Activated T-cell treated with anti-CD3 and anti-CD28 coated beads for 1 hour (primary cell): ENCODE measurements at regions not wholly inside any gene's neighbourhood (a gene's known extent, or its start where the extent isn't known, plus 50 kb on each side); places are given as distances from the start of the nearest gene placed in this dataset.

Experiments used
- DNase-seq: peaks from one replicate; pipeline ENCODE4 v3.0.0-alpha.2; 2020; ENCODE audit warnings: low read depth

DNA sequence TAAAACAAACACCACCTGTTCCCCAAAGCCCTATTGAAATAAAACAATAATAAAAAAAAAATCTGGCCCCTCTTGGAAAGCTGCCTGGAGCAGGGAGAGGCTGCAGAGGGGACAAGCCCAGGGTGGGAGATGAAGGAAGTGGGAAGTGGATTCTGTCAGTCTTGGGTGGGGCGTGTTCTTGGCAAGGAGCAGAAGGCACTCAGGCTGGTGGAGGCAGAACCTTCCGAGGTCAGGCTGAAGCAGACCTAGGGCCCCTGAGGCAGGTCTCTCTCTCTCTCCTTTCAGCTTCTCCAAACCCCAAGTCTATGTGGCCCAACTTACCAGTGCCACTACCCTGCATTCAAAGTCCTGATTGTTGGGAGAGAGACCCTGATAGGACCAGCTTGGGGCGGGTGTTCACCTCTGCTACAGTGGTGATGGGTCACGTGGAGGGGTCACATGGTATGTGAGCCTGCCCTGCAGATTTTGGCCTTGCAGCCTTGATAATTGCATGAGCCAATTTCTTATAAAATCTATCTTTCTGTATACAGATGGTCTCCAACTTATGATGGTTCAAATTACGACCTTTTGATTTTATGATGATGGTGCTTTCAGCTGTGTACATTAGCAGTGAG lies 145.4 kb upstream of the C1orf174 start:
- DNase-seq: no peak

DNA sequence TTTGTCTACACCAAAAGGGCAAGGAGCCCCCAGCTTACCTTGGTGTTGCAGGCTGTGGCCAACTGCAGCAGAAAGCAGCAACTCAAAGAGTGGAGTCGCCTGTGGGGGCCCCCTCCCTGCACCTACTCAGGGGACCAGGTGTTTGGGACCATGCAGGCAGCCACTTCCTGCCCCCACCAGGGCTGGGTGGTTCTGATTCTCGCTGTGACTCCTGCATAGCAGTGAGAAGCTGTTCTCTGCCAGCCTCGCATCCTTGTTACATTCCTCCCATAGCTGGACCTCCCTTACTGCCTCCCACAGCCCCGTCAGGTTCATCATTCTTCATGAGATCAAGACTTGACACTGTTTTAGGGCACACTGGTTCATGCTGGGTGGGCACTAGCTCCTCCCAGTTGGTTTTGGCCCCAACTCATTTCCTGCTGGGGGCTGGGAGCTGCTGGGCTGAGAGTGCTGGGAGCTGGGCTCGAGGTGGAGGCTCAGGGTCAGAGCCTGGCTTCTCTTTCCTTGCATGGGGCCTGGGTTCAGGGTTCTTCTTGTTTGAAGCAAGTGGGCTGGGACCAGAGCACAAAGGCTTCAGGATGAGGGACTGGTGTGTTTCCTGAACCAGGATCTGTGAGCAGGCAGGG lies 146.9 kb upstream of the C1orf174 start:
- no peak for DNase-seq

DNA sequence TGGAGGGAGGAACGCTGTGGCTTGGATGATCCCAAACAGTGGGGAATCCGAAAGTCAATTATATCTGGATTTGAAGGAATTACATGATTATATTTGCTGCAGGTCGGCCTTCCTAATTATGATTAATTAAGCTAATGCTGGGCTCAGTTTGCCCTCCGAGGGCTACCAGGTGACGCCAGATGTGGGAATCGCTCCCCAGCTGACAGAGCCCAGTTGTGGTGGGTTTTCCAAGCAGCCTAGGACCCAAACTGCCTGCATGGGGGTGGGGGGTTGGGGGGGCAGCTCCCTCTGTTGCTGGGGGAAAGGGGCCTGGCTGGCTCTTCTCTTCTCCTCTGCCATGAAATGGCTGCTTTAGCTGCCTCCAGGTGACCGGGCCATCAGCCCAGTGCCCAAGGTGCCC lies 147.6 kb upstream of the C1orf174 start:
- DNase-seq: no peak

DNA sequence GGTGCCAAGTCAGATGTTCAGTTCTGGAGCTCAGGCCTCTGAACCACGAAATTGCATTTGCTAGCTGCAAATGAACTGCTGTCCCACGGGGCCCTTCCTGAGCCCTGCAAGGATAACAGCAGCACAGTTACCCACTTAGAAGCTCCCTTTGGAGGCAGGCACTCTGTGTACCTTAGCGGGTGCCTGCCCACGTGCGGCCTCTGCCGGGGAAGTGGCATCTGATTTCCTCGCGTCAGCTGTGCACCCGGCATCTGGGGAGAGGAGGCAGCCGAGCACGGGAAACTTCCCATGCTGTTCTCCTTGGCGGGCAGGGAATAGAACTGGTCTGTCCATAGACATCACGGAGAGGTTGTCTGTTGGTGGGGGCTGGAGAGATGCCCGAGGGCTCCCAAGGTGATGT lies 148.0 kb upstream of the C1orf174 start:
- DNase-seq: no peak

DNA sequence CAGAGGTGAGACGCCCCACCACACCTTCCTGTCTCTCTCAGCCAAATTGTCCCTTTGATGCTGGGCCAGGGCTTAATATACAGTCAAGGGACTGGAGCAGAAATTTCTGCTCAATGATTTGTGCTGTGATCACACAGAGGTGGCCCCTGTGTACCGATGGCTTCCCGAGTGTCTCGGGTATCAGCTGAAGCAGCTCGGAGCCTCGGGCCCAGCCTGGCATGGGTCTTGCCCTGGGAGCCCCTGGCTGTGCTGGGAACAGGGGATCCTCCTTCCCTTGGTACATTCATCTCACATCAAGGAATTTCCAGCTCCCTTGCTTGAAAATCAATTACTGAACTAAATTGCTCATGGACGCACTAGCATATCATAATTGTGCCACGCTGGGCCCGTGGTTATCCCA lies 148.8 kb upstream of the C1orf174 start:
- DNase-seq: no peak

DNA sequence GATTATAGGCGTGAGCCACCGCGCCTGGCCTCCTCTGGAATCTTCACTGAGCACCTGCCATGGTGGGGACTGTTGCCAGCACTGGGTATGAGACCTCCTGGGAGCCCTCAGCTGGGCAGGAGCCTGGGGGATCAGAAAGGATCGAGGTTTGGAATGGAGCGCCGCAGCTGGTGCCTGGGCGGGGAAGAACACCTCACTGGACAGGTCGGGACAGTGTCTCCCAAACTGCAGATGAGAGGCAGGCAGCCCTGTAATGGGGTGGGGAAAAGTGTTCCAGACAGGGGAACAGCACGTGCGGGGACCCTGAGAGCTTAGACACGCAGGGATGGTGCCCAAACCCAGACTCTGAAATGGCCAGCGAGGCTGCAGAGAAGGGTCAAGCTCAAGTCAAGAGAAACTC lies 150.9 kb upstream of the C1orf174 start:
- no peak for DNase-seq

DNA sequence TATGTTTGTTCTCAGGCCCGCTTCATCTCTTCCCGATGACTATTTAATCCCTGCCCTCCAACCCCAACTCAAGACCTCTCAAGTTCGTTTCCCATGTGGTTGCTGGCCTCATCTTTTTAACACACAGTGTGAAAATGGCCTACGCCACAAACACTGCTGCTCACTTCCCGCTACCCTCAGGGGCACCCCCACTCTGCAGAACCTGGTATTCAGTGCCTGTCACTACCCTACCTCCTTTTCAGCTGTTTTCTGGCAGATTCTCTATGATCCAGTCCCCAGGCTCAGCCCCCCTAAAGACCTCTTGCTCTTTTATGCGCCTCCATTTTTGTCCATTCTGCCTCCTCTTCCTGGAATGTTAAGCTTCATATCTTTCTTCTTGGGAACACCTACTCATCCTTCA lies 152.6 kb upstream of the C1orf174 start:
- no peak for DNase-seq

DNA sequence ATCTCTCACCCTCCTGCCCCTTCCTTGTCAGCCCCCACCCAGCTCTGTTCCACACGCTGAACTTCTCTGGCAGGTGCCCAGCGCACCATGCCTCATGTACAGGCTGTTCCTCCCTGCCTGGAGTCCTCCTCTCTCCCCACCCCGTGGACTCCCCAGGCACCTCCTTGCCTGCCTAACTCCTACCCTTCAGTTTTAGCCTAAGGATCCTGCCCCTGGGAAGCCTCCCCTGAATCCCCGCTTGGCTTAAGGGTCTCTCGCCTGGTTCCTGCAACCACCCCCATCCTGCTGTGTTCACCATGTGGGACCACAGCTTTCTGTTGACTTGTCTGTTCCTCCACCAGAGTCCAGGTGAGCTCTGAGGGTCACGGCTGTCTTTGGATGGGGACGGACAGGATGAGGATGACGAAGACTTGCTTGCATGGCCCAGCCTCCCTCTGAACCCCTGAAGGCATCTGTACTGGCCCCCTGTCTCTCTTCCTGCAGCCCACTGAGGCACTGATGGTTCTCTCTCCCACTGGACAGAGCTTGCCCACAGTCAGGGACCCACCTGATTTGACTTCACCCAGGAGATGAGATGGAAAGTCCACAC lies 153.2 kb upstream of the C1orf174 start:
- no peak for DNase-seq

DNA sequence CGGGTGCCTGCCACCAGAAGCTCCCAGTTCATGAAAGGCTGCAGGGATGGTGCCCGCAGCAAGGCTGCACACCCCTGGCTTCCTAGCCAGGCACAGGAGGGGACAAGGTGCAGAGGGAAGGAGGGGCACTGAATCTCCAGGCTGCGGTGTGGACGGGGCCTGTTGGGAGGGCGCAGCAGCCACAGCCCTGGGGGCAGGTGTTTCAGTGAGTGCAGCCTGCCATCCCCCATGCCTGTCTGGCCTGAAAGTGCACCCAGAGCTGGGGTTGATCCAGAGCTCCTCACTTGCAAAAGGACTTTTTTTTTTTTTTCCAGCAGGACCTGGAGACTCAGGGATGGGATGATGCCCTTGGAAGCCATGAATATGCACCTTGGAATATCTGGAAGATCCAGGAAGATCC lies 153.7 kb upstream of the C1orf174 start:
- no peak for DNase-seq

DNA sequence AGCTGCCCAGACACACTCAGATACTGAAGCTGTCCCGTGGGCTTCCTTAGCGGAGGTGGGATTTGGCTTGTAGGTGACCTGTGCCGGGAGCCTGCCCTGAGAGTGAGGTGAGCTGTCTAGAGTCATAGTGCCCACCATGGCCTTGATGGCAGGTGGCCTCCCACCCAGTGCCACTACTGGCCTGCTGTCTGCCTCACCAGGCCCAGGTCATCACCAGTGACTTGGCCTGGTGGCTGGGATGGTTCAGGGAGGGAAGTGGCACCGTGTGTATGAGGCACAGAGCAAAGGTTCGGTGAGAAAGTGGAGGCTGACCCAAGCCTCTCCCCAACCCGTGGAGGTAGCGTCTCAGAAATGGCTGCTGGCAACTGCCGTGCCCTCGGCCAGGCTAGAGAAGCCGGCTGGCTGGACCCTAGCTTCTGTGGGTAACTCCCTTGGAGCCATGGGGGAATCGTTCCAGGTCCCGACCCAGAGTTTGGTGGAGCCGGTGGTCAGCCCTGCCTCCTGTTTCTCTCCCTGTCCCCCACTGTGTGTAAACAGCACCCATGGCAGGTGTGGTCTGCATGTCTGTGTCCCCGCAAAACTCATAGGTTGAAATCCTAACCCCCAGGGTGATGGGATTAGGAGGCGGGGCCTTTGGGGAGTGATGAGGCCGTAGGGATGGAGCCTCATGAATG lies 155.4 kb upstream of the C1orf174 start:
- no peak for DNase-seq

DNA sequence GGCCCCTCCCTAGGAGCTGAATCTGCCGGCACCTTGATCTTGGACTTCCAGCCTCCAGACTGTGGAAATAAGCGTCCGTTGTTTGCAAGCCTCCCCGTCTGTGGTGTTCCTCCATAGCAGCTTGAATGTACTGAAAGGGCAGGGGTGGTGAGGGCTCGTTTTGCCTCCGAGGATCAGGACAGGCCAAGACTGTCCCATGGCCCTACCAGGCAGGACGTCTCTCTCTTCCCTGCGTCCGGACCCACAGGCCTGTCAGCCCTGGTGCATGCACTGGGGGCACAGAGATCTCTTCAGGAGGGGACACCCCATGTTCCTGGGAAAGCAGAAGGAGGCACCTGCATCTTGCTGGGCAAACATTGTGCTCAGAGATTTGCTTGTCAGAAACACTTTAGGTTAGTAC lies 156.3 kb upstream of the C1orf174 start:
- DNase-seq: no peak

DNA sequence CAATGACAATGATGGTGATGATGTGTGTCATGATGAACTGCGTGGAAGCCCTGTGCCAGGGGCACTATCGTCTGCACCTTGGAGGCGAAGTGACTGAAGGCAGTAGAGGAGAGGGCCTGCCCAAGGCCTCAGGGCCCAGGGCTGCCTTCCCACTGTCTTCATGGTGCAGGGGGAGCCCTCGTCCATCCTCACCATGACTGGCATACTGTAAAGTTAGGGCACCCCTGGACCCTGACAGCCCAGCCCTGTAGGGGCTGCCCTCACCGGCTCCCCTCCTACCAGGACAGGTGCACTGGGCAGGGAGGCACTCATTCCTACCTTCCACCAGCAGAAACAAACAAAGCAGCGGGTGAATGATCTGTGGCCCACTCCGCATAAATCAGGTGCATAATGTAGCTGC lies 156.9 kb upstream of the C1orf174 start:
- no peak for DNase-seq

DNA sequence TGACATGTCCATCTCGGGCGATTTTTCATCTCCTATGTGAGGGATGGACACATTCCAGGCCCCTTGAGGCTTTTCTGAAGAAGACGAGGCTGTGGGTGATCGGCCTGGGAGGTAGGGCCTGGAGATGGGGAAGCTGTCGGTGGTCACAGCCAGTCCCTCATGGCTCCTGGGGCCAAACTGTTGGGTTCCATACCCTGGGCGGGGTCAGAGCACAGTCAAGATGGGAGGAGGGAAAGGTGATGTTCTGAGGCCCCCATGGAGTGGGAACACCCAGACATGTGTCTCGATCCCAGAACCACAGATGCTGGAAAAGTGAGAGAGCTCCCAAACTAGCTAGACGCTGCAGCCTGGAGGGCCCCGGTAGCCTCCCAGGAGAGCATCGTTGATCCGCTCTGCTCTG lies 157.5 kb upstream of the C1orf174 start:
- no peak for DNase-seq

DNA sequence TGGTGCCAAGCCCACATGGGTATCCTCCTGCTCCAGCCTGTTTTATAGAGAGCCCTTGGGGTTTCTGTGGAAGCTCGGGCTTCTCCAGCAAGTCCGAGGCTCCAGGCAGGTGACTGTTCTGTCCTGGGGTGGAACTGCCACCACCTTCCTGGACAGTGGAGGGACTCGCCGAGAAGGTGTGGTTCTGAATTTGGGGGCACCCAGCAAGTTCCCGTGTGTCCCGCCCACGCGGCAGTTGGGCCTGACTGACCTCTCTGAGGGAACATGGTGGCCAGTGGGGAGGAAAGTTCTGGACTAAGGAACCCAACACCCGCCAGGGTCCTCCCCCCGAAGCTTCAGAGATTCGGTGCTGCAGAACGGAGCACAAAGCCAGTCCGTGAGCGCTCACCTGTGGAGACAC lies 158.1 kb upstream of the C1orf174 start:
- no peak for DNase-seq

DNA sequence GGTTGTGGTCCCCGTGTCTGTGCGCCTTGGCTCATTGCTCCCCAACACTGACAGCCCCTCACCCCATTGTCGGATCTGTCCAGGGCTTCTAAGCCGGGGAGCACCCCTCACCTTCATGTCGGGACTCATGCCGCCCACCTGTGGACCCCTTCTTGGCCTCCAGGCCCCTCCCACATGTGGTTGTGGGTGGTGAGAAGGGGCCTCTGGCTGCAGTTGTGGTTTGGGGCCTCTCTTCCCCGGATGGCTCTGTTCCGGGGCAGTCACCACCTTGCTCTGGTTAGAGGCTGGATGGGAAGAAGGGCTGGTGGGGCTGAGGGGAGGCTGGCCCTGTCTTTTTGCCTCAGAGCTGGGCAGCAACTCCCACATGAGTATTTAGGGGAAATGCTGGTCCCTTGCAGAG lies 158.6 kb upstream of the C1orf174 start:
- no peak for DNase-seq

DNA sequence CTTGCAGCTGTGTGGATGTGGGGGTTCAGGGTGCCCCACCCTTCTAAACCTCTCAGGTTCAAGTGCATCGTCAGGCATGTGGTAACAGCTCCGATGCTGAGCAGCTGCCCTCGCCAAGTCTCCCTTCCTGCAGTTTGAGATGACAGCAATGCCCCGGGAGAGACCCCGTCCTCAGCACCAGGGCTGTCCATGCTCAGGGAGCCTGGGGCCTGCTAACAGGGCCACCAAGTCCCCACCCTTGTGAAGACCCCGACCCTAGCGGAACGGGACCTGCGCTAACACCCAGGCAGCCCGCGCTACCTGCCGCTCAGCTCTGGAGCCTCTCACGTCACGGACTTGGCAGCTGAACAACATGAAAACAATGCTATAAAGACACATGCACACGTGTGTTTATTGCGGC lies 159.2 kb upstream of the C1orf174 start:
- no peak for DNase-seq

DNA sequence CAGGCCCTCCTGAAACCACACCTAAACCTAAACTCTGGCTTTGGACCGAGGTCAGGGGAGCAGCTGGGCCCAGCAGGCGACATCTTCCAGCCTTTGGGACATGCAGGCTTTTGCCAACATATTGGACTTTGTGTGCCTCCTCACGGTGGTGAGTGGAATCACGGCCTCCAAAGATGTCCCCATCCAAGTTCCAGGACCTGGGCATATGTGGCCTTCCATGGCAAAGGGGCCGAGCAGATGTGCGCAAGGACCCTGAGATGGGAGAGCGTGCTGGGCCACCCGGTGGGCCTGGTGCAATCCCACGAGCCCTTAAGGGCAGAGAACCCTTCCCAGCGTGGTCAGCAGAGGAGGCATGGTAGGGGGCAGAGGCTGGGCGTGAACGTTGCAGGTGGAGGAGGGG lies 160.8 kb upstream of the C1orf174 start:
- no peak for DNase-seq

DNA sequence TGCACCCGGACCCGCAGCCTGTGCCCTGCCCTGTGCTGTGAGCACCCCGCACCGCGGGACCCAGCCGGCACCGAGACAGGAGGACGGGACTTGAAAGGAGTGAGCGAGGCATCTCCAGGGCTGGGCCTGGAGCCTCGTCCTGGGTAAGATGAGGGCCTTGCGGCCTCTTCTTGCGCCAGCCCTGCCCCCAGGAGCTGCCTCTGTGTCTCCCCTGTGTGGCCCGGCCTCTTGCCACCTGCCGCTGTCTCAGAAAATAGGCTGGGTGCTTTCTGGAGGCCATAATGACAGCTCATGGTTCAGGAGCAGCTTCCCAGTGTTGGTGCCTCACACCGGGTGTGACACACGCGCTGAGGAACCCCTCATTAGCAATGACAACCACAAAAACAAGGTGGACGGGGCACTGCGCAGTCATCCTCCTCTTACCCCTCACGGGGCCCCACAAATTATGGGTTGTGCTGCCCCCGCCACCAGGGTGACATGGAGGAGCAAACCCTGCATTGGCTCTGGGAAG lies 161.5 kb upstream of the C1orf174 start:
- DNase-seq: no peak

DNA sequence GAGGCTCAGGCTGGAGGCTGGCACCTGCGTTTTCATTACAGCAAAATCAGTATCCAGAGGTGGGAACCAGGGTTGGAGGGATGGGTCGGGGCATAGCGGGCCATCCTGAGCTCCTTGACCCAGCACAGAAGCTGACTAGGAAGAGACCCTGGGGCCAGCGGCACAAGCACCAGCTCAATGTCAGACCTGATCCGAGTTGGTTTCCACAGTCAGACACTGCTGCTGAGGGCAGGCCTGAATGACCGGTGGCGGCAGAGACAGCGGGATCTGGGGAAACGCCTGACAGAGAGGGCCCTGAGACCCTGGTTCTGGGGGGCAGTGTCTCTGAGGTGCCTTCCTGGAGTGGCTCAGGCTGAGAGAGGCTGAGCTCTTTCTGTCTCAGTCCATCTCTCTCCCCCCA lies 162.0 kb upstream of the C1orf174 start:
- no peak for DNase-seq

DNA sequence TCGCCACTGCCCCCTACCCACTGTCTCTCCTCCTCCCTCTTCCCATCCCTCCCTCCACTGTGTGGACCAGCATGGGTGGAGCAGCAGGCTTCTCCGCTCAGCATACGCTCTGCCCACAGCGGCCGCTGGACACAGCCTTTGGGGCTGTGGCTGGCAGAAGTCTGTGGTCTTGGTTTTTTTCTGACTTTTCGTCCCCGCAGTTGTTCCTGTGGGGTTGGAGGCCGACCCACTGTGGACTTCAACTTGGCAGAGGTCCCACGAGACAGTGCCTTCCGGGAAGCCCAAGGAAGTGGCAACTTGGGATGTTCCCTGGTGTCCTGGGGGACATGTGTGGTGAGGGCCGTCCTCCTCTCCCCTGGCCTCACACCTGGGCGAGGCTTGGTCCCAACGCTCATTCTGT lies 162.5 kb upstream of the C1orf174 start:
- DNase-seq: no peak

DNA sequence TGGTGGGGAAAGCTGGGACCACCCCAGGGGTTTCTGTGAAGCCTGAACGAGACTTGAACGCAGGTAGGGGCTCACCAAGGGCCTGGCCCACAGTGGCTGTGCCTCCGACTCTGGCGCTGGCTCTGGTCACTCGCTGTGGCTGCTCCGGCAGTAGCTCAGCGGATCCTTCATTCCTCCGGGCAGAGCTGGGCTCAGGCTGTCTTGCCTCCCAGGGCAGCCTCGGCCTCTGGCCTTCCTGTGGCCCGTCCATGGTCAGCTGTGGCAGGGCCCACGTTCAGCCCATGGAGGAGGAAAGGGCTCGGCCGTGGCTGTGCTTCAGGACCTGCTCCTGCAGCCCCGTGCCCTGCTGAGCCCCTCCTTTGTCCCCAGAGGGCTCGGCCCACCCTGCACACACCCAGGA lies 162.9 kb upstream of the C1orf174 start:
- DNase-seq: no peak

DNA sequence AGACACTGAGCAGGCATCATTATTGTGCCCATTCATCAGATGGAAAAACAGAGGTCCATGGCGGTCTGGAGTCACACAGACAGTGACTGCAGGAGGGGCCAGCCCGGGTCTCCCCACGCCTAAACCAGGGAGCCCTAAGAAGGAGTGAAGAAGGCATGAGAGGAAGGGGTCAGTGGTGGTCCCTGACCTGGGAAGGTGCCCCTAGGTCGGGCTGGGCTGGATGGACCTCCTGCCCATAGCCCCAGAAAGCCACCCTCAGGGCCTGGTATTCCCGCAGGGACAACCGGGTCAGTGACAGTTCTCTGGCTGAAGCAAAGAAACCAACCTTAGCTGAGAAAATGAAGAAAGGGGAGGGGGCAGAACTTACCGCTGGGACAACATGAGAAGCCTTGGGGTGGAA lies 163.4 kb upstream of the C1orf174 start:
- no peak for DNase-seq

DNA sequence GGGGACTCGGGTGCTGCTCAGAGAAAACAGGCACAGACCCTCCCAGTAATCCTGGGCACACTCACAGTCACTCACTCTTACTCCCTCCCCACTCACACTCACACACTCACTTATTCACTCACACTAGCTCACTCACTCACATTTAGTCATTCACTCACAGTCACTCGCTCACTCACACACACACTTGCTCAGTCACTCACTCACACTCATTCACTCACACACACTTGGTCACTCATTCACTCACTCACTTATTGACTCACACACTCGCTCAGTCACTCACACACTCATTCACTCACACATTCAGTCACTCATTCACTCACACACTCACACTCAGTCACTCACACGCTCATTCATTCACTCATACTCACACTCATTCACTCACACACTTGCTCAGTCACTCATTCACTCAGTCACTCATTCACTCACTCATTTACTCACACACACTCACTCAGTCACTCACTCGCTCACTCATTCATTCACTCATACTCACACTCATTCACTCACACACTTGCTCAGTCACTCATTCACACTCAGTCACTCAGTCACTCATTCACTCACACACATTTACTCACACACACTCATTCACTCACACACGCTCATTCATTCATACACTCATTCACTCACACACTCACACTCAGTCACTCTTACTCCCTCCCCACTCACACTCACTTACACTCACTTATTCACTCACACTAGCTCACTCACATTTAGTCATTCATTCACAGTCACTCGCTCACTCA lies 164.2 kb upstream of the C1orf174 start:
- no peak for DNase-seq
